HEK293T (cell line): ENCODE measurements at regions not wholly inside any gene's neighbourhood (a gene's known extent, or its start where the extent isn't known, plus 50 kb on each side); places are given as distances from the start of the nearest gene placed in this dataset.
A peak's percentile ranks its signal among the peaks of the same experiment; 100 is the strongest.
"Not testable (repeated sequence)": the region's sequence is repeated elsewhere in the genome, so short reads cannot be mapped to it uniquely, and the experiment has no call there.

Experiments
- CTCF ChIA-PET: fragments of 350-600 bp; formaldehyde crosslinking; extraction: SDS; loops from one replicate; lab custom pipeline; 2021; ENCODE audit warnings: antibody characterized with exemption, inconsistent platforms; lab: Yijun Ruan, JAX
- POLR2A ChIA-PET: fragments of 350-600 bp; formaldehyde crosslinking; extraction: SDS; loops from one replicate; lab custom pipeline; 2020; ENCODE audit warnings: antibody characterized with exemption, inconsistent platforms; lab: Yijun Ruan, JAX
- DNase-seq: peaks from one replicate; pipeline ENCODE4 v3.0.0; 2012; ENCODE audit warnings: mixed read lengths; ENCODE audit errors: extremely low spot score
- ARNT ChIP-seq: fragments of 450-650 bp; IDR thresholded peaks from 2 replicates; pipeline ENCODE4 v1.6.1; 2017; ENCODE audit warnings: mild to moderate bottlenecking
- BHLHE40 ChIP-seq: fragments of 450-650 bp; IDR thresholded peaks from 2 replicates; pipeline ENCODE4 v1.6.1; 2016; ENCODE audit warnings: mild to moderate bottlenecking, moderate library complexity, borderline replicate concordance
- CTBP1 ChIP-seq: fragments of 450-650 bp; IDR thresholded peaks from 2 replicates; pipeline ENCODE4 v1.6.1; 2016; ENCODE audit warnings: borderline replicate concordance
- ELF4 ChIP-seq: fragments of 450-650 bp; IDR thresholded peaks from 2 replicates; pipeline ENCODE4 v1.6.1; 2017; ENCODE audit warnings: antibody characterized with exemption
- FOXA1 ChIP-seq: fragments of 450-650 bp; IDR thresholded peaks from 2 replicates; pipeline ENCODE4 v1.6.1; 2016; ENCODE audit warnings: mild to moderate bottlenecking
- FOXK2 ChIP-seq: fragments of 450-650 bp; IDR thresholded peaks from 2 replicates; pipeline ENCODE4 v1.6.1; 2016; ENCODE audit warnings: mild to moderate bottlenecking
- FOXM1 ChIP-seq: fragments of 450-650 bp; IDR thresholded peaks from 2 replicates; pipeline ENCODE4 v1.6.1; 2017; ENCODE audit warnings: mild to moderate bottlenecking, borderline replicate concordance
- L3MBTL2 ChIP-seq: fragments of 450-650 bp; conservative IDR thresholded peaks from 2 replicates; pipeline ENCODE4 v1.6.1; 2016; ENCODE audit warnings: mild to moderate bottlenecking
- LEF1 ChIP-seq: fragments of 450-650 bp; IDR thresholded peaks from 2 replicates; pipeline ENCODE4 v1.6.1; 2017; ENCODE audit warnings: mild to moderate bottlenecking, borderline replicate concordance
- NFRKB ChIP-seq: fragments of 450-650 bp; IDR thresholded peaks from 2 replicates; pipeline ENCODE4 v1.6.1; 2016; ENCODE audit warnings: mild to moderate bottlenecking, moderate library complexity
- PKNOX1 ChIP-seq: fragments of 450-650 bp; IDR thresholded peaks from 2 replicates; pipeline ENCODE4 v1.6.1; 2016
- SP1 ChIP-seq: fragments of 450-650 bp; IDR thresholded peaks from 2 replicates; pipeline ENCODE4 v1.6.1; 2017
- SUZ12 ChIP-seq: fragments of 450-650 bp; IDR thresholded peaks from 2 replicates; pipeline ENCODE4 v1.6.1; 2016; ENCODE audit warnings: mild to moderate bottlenecking
- TARDBP ChIP-seq: fragments of 450-650 bp; IDR thresholded peaks from 2 replicates; pipeline ENCODE4 v1.6.1; 2016
- ZNF384 ChIP-seq: fragments of 450-650 bp; IDR thresholded peaks from 2 replicates; pipeline ENCODE4 v1.6.1; 2016

GRCh38 chr3:61369678-61370077 is 118.4 kb upstream of the FHIT start:
- peak; percentile 49 for TF ChIP-seq PKNOX1
- no peak for TF ChIP-seq TARDBP
- ChIA-PET POLR2A (no interaction called here), CTCF (no interaction called here)
- DNase-seq: no peak

DNA sequence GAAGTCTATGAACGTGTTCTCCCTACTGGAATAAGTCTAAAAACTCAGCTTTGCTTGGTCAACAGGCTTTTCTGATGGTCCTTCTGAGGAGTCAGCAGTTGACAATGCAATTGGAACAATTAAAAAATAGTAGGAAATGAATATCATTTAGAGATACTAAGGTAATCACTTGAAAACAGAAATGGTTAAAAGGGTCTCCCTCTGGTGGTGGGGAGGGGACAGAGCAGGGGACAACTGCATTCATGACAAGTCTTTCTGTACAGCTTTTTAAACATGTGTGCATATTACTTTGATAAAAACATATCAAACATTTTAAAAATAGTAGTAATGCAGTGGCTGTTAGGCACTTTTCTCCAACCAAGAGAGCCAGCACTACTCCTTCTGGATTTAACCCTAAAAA is 119.9 kb upstream of the FHIT start:
- no peak for TF ChIP-seq L3MBTL2
- ChIA-PET CTCF (interaction anchor here (0.6 to 1.2 kb wide), 6 partner anchors 11 to 847 kb away, joined by 3 to 7 read pairs (median 3); no protein-coding TSS in a partner anchor), POLR2A (no interaction called here)
- peak; percentile 36 for DNase-seq

GRCh38 chr3:61372723-61373122 is 121.5 kb upstream of the FHIT start:
- TF ChIP-seq ELF4 (no peak), CTBP1 (no peak), FOXM1 (no peak), FOXA1 (no peak), BHLHE40 (no peak), SUZ12 (no peak)
- no peak for DNase-seq
- ChIA-PET POLR2A (no interaction called here), CTCF (no interaction called here)

DNA sequence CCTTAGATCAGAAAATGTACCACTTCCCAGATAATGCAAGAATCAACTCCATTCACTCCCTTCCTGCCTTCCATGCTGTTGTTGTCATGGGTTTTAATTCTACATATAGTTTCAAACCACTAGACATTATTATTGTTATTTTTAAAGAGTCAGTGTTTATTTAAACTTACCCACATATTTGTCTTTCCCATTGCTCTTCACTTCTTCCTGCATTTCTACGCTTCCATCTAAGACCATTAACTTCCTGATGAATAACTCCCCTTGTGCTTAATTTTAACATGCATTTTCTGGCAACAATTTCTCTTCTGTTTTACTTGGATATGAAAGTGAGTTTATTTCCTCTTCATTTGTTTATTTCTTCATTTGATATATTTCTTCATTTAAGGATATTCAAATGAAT is 127.1 kb upstream of the FHIT start:
- no peak for TF ChIP-seq ELF4
- TF ChIP-seq NFRKB: no peak
- no peak for TF ChIP-seq CTBP1
- no peak for TF ChIP-seq LEF1
- TF ChIP-seq ZNF384: no peak
- CTCF ChIA-PET: no interaction called here
- DNase-seq: no peak
- POLR2A ChIA-PET: no interaction called here

DNA sequence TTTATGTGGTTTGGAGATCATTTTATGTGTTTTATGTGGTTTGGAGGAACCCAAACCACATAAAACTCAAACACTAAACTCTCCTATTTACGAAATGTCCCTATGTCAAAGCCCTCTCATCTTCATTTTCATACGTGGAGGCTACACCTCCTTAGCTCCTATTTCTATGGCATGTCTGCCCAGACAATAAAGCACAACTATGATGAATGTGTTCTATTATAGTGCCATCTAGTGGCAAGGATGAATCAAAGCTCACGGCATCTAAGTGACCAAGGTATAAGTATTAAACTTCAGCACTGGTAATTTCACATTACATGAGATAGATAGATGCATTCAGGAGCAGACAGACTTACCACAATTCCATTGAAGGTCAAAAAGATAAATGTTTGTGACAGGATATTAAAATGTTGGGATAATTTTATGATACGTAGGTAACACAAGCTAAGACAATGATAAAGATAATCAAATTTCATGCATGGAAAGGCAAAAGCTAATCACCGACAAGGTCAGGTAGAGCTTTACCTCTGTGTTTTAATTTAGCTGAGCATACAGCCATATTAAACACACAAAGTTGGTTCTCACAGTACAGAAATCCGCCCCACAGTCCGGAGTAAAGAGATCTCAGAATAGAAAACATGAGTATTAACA is 130.6 kb upstream of the FHIT start:
- POLR2A ChIA-PET: no interaction called here
- TF ChIP-seq FOXK2: no peak
- peak; percentile 70 for TF ChIP-seq PKNOX1
- no peak for TF ChIP-seq ELF4
- no peak for TF ChIP-seq SUZ12
- TF ChIP-seq CTBP1: no peak
- TF ChIP-seq BHLHE40: no peak
- TF ChIP-seq ARNT: no peak
- peak; percentile 60 for DNase-seq
- CTCF ChIA-PET: interaction anchor here (0.6 to 1.3 kb wide), 7 partner anchors 11 to 638 kb away, joined by 3 to 5 read pairs (median 3); no protein-coding TSS in a partner anchor

DNA sequence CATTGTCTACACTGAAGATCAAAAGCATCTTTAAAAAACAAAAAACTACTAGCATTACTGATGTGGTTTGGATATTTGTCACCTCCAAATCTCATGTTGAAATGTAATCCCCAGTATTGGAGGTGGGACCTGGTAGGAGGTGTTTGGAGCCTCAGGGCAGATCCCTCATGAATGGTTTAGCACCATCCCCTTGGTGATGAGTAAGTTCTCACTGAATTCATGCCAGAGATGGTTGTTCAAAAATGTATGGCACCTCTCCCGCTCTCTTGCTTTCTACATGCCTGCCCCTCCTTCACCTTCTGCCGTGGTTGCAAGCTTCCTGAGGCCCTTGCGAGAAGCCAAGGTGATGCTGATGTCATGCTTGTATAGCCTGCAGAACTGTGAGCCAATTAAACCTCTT is 136.6 kb upstream of the FHIT start:
- DNase-seq: no peak
- CTCF ChIA-PET: no interaction called here
- POLR2A ChIA-PET: no interaction called here
- TF ChIP-seq ZNF384: no peak
- no peak for TF ChIP-seq FOXK2
- TF ChIP-seq PKNOX1: no peak
- TF ChIP-seq FOXA1: no peak
- no peak for TF ChIP-seq LEF1
- TF ChIP-seq ELF4: no peak
- TF ChIP-seq SP1: no peak

- CTCF ChIA-PET, POLR2A ChIA-PET, DNase-seq: not testable (repeated sequence)
Observed at GRCh38 chr3:61393480-61393947, 142.3 kb upstream of the FHIT start.

GRCh38 chr3:61401359-61401758 is 150.1 kb upstream of the FHIT start:
- POLR2A ChIA-PET: no interaction called here
- no peak for TF ChIP-seq NFRKB
- no peak for TF ChIP-seq LEF1
- no peak for TF ChIP-seq ZNF384
- no peak for TF ChIP-seq SP1
- no peak for TF ChIP-seq L3MBTL2
- no peak for TF ChIP-seq BHLHE40
- TF ChIP-seq FOXA1: no peak

More at GRCh38 chr3:61401359-61401758, 150.1 kb upstream of the FHIT start:
- DNase-seq: no peak
- CTCF ChIA-PET: no interaction called here
